ENCODE measurements at regions not wholly inside any gene's neighbourhood (a gene's known extent, or its start where the extent isn't known, plus 50 kb on each side); places are given as distances from the start of the nearest gene placed in this dataset.

DNA sequence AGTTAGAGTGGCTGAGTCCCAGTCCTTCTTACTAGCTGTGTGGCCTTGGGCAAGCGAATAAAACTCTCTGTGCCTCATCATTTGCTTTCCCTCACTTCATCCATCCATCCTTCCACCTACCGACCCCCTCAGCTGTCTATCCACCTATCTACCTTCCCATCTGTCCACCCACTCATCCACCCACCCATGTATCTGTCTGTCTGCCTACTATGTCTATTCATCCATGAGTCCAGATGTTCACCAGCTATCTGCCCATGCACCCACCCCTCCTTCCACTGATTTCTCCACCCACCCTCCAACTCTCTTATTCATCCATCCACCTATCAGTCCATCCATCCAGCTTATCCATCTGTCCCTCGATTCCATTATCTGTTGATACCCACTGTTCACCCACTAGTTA, 60.4 kb upstream of the ATP2B2 start:
- no peak for TF ChIP-seq CTCF (IDR thresholded peaks at IDR 0.05)
- no peak for TF ChIP-seq POLR2AphosphoS5 (IDR thresholded peaks at IDR 0.05; ENCODE audit: low read depth, low read length)
- TF ChIP-seq, protein P1, sequence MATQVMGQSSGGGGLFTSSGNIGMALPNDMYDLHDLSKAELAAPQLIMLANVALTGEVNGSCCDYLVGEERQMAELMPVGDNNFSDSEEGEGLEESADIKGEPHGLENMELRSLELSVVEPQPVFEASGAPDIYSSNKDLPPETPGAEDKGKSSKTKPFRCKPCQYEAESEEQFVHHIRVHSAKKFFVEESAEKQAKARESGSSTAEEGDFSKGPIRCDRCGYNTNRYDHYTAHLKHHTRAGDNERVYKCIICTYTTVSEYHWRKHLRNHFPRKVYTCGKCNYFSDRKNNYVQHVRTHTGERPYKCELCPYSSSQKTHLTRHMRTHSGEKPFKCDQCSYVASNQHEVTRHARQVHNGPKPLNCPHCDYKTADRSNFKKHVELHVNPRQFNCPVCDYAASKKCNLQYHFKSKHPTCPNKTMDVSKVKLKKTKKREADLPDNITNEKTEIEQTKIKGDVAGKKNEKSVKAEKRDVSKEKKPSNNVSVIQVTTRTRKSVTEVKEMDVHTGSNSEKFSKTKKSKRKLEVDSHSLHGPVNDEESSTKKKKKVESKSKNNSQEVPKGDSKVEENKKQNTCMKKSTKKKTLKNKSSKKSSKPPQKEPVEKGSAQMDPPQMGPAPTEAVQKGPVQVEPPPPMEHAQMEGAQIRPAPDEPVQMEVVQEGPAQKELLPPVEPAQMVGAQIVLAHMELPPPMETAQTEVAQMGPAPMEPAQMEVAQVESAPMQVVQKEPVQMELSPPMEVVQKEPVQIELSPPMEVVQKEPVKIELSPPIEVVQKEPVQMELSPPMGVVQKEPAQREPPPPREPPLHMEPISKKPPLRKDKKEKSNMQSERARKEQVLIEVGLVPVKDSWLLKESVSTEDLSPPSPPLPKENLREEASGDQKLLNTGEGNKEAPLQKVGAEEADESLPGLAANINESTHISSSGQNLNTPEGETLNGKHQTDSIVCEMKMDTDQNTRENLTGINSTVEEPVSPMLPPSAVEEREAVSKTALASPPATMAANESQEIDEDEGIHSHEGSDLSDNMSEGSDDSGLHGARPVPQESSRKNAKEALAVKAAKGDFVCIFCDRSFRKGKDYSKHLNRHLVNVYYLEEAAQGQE (IDR thresholded peaks at IDR 0.05; ENCODE audit: insufficient read depth in 1 of 2, low read depth in 2 of 2, low read length in 1 of 2): no peak
- TF ChIP-seq TCF7L2 (IDR thresholded peaks at IDR 0.05; ENCODE audit: low read depth, low read length): no peak
- TF ChIP-seq SIN3A (IDR thresholded peaks at IDR 0.05; ENCODE audit: borderline replicate concordance, insufficient read depth, low read depth, low read length): no peak
